ENCODE measurements at regions not wholly inside any gene's neighbourhood (a gene's known extent, or its start where the extent isn't known, plus 50 kb on each side); places are given as distances from the start of the nearest gene placed in this dataset.

DNA sequence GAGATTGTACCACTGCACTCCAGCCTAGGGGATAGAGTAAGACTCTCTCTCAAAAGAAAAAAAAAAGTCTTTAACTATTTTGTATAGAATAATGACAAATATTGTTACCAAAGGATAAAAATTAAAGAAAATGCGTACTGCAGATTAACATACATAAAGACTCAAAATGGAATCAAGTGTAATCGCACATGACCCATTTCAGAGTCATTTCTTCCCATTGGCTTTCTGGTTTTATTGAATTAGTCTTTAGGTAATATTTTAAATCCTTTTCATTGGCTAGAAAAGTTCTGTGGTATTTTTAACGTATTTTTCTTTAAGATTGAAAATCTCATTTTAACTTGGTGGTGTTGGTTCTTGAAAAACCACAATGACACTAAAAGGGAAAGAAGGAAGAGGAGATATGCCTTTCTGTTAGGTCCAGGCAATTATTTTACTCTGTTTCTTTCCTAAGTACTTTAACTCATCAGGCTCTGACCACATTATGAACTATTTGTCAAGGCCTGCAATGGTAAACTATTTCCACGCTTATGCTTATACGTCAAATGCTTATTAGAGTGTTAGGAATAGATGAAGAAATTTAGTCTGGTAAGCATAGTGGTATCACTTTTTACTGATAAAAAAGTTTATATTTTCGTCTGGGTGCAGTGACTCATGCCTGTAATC lies 52.3 kb downstream of the PLEKHG1 start:
- Mint-ChIP-seq H3K9me3 (no peaks in the 10 kb centered on the region), H3K4me1 (no peaks in the 10 kb centered on the region), H3K4me3 (peak overlapping the region; percentile 37), H3K27ac (peak overlapping the region; percentile 58), H3K36me3 (peaks cover 7% of the 10 kb centered on the region)
- ATAC-seq: peak; percentile 70
- DNase-seq (ENCODE audit: low spot score in 2 of 2): no peak

DNA sequence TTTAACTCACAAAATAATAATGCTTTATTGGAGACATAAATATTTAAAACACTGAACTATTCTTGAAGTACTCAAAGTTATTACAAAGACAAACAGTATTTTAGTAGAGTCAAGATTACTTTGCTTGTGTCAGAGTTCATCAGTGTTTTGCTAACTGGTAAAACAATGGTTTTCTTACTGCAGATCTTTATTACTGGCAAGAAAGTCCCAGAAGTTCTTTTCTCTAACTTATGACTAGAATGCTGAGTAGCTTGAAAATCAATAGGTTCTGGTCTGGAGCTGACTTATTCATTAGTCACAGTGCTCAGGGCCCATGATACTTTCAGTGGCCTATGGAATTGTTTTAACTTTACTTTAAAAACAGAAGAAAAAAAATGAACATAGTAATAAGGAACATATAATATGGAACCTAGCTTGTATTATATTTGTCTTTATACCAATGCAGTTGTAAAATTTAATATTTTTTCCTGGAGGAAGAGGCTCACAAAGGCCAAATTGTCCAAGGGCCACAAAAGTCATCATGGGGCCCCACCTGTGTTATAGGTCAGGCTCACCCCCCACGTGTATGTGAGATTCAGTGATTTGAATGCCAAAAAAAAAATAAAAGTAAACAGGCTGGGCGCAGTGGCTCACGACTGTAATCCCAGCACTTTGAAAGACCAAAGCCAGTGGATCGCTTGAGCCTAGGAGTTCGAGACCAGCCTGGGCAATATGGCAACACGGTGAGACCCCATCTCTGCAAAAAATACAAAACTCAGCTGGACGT lies 53.3 kb downstream of the PLEKHG1 start:
- Mint-ChIP-seq H3K9me3 (no peaks in the 10 kb centered on the region), H3K36me3 (peaks cover 7% of the 10 kb centered on the region), H3K4me1 (no peaks in the 10 kb centered on the region), H3K4me3 (peak overlapping the region; percentile 37), H3K27ac (no peak overlapping the region)
- ATAC-seq (peak; percentile 88), DNase-seq (ENCODE audit: low spot score in 2 of 2) (no peak)

DNA sequence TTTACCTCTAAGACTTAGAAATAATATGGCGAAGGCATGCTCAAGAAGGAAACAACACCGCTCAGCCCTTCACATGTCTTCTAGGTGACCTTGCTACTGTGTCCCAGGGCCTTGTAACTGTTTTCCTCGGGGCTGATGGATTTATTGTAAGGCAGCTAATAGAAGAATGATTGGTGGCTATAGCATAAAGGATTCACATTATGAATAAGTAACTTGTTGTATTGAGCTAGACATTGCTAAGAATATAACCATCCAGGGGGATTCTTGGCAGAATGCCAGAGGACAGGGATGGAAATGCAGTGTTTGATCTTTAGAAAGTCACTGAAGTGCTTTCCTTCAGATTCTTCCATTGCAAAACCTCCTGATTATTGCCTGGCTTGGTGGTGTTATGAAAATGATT lies 54.9 kb downstream of the PLEKHG1 start:
- Mint-ChIP-seq H3K27ac (no peak overlapping the region), H3K4me3 (no peak overlapping the region), H3K4me1 (no peaks in the 10 kb centered on the region), H3K9me3 (no peaks in the 10 kb centered on the region), H3K36me3 (peaks cover 7% of the 10 kb centered on the region)
- ATAC-seq (no peak), DNase-seq (ENCODE audit: low spot score in 2 of 2) (no peak)

DNA sequence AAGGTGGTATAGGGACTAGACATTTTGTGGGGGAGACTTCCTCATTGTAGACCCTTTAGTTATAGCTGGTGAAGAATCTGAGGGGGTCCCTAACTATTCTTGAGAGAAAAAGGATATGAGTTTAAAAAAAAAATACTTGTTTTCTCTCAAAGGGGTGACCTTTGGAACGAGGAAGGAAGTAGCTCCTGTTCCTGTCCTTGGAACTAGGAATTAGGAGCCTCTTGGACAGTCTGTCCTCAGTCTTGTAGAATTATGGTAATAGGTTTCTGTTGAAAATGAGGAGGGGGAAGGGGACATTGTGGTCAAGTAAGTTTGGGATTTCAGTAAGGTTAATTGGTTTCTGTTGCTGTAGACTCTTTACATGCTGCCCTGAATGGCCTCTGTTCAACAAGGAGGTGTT lies 56.5 kb downstream of the PLEKHG1 start:
- DNase-seq (ENCODE audit: low spot score in 2 of 2): no peak
- no peaks in the 10 kb centered on the region for H3K4me1 Mint-ChIP-seq
- no peak overlapping the region for H3K4me3 Mint-ChIP-seq
- no peak overlapping the region for H3K27ac Mint-ChIP-seq
- no peaks in the 10 kb centered on the region for H3K9me3 Mint-ChIP-seq
- peaks cover 7% of the 10 kb centered on the region for H3K36me3 Mint-ChIP-seq
- ATAC-seq: no peak

DNA sequence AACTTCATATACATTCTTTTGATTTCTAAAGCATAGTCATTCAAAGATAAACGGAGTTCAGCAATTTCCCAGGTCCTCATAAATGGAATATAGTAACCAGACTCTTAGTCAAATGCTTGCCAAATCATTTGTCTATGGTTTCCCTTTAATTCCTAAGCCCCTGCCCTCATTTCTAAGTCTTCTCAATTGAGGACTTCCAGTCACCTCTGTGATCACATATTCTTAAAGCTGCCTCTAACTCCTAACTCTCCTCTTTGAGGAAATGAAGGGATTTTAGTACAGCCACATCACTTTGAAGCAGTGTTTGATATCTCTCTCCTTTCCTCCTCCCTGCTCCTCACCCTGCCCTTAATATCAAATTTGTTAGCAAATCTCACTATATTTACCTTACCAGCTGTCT lies 58.7 kb downstream of the PLEKHG1 start:
- no peaks in the 10 kb centered on the region for H3K9me3 Mint-ChIP-seq
- ATAC-seq (no peak), DNase-seq (ENCODE audit: low spot score in 2 of 2) (no peak)
- no peaks in the 10 kb centered on the region for H3K36me3 Mint-ChIP-seq
- H3K27ac Mint-ChIP-seq: no peak overlapping the region
- no peaks in the 10 kb centered on the region for H3K4me1 Mint-ChIP-seq
- H3K4me3 Mint-ChIP-seq: no peak overlapping the region

DNA sequence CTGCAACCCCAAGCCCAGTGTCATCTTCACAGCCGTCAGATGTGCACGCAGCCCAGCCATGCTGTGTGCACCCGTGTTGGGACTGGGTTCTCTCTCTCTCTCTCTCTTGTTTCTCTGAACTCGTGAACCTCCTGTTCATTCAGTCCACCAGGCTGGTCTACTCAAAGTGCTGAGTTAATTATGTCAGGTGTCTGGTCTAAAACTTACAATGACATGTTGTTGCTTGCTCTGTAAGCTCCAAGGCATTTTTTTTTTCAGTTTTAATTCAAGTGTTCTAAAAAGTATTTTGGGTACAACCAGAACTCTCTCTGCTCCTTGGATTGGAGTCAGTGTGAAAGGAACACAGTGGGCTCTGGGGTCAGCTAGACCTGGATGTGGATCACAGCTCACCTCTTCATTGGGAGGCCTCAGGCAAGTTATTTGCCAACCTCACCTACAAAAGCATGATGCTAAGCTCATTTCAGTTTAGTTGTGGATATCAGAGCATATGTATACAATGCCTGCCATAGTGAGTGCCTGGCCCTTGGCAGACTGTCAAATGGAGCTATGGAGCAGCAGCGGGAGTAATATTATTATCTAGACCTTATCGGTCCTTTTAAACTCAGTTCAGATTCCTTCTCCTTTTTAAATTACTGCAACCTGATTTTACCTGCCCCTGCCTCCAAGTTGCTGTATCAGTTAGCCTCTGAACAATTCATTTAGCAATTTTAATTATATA lies 59.5 kb downstream of the PLEKHG1 start:
- H3K9me3 Mint-ChIP-seq: no peaks in the 10 kb centered on the region
- no peak for ATAC-seq
- no peaks in the 10 kb centered on the region for H3K36me3 Mint-ChIP-seq
- H3K4me3 Mint-ChIP-seq: no peak overlapping the region
- DNase-seq (ENCODE audit: low spot score in 2 of 2): no peak
- no peaks in the 10 kb centered on the region for H3K4me1 Mint-ChIP-seq
- no peak overlapping the region for H3K27ac Mint-ChIP-seq

DNA sequence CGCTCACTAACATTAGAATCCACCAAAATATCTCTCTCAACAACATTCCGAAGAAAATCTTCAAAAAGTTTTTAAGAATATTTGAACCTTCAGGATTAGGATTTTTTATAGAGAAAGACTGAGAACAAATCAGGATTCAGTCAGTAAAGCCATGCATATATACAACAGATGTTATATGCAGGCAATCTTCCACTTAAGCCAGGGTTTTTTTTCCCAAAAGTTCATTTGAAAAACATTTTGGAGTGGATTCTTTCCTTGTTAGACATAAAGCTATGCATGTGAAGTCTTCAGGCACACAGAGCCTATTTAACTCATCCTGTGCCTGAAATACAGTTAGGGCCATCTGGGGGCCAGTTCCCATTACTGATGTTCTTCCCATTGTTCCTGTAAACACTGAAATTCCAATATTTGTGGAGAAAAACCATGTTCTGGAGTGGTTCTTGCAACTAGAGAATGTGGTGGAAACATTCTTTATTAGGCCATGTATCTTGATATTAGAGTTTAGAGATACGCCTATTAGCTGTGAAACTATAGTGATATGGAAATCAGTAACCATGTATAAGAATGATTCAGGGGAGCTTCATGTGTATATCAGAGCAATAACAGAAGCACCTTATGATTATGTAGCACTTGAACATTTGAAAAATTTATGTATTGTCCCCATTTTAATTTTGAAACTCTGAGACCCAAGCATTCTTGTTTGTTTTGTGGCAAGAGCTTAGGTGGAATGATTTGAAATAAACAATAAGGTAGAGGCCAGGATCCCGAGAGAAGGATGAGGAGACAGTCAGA lies 61.7 kb downstream of the PLEKHG1 start:
- Mint-ChIP-seq H3K36me3 (no peaks in the 10 kb centered on the region), H3K9me3 (no peaks in the 10 kb centered on the region), H3K27ac (no peak overlapping the region), H3K4me3 (no peak overlapping the region), H3K4me1 (no peaks in the 10 kb centered on the region)
- peak; percentile 60 for ATAC-seq
- no peak for DNase-seq (ENCODE audit: low spot score in 2 of 2)

DNA sequence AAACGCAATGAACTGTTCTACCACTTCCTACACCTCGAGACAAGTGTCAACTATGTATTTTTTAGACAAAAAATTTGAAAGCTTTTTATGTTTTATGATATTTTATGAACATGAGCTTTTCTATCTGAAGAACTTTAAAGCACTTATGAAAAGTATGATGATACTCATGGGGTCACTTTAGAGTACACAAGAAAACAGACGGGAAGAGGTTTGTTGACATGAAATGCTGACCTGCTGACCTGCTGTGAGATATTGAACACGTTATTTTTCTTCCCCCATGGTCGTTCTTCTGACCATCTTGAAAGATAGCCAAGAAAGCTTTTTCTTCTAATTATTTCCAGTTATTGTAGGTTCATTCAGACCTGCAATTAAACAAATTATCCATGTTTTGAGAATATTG lies 63.1 kb downstream of the PLEKHG1 start:
- H3K4me1 Mint-ChIP-seq: peaks cover 4% of the 10 kb centered on the region
- DNase-seq (ENCODE audit: low spot score in 2 of 2) (no peak), ATAC-seq (no peak)
- no peaks in the 10 kb centered on the region for H3K9me3 Mint-ChIP-seq
- H3K36me3 Mint-ChIP-seq: no peaks in the 10 kb centered on the region
- no peak overlapping the region for H3K4me3 Mint-ChIP-seq
- H3K27ac Mint-ChIP-seq: no peak overlapping the region

DNA sequence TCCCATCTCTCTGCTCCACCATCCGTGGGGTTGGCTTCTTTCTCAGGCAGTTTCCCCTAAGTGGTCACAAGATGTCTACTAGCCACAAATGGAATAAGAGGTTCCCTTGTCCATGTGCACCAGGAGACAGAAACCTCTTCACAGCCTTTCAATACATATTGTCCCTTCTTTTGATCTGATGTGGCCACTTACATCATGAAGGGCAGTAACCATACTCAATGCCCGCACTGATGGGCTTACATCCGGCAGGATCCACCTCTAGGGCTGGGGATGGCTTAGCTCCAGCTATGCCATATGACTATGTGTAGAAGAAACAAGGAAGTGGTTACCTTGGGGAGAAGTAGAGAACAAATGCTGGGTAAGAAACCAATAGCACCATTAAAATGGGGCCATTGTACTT lies 64.4 kb downstream of the PLEKHG1 start:
- ATAC-seq (no peak), DNase-seq (ENCODE audit: low spot score in 2 of 2) (no peak)
- Mint-ChIP-seq H3K4me3 (no peak overlapping the region), H3K36me3 (no peaks in the 10 kb centered on the region), H3K4me1 (peaks cover 5% of the 10 kb centered on the region), H3K9me3 (no peaks in the 10 kb centered on the region), H3K27ac (no peak overlapping the region)

DNA sequence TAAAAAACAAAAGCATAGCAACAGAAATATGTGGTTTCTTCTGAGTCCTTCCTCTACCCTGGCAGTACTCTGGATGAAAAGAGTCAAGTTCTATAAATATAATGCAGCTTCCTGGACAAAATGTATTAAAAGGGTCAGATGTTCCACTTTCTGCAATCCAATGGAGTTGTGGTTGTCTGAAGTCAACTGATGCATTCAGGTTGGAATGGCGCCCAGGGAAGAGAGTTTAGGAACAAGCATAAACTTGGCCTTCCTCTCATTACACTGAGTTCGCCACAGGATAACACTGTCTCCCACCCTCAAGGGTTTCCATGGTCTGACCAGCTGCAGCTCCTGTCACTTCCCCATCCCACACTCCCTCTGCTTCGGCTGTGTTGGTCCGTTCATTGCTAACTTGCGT lies 66.4 kb downstream of the PLEKHG1 start:
- Mint-ChIP-seq H3K9me3 (no peaks in the 10 kb centered on the region), H3K36me3 (no peaks in the 10 kb centered on the region), H3K27ac (no peak overlapping the region), H3K4me3 (no peak overlapping the region), H3K4me1 (peaks cover 5% of the 10 kb centered on the region)
- ATAC-seq (no peak), DNase-seq (ENCODE audit: low spot score in 2 of 2) (no peak)

DNA sequence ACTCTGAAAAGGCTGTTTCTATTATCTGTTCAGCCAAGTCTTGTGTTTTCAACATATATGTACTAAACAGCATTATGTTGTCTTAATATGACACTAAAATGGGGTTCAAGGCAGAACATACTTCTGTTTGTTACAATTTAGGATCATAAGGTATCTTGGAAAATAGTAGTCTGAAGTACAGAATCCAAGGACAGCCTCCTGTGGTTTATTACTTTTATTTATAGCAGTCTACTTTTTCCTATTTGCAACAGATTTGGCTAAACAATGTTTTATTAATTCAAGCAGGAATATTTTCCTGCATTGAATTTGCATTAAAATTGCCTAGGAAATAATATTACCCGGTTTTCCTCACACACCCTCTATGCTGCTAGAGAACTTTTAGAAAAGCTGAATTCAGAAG lies 67.7 kb downstream of the PLEKHG1 start:
- H3K36me3 Mint-ChIP-seq: no peaks in the 10 kb centered on the region
- peaks cover 5% of the 10 kb centered on the region for H3K4me1 Mint-ChIP-seq
- no peak overlapping the region for H3K4me3 Mint-ChIP-seq
- no peak overlapping the region for H3K27ac Mint-ChIP-seq
- ATAC-seq: no peak
- no peaks in the 10 kb centered on the region for H3K9me3 Mint-ChIP-seq
- DNase-seq (ENCODE audit: low spot score in 2 of 2): no peak

DNA sequence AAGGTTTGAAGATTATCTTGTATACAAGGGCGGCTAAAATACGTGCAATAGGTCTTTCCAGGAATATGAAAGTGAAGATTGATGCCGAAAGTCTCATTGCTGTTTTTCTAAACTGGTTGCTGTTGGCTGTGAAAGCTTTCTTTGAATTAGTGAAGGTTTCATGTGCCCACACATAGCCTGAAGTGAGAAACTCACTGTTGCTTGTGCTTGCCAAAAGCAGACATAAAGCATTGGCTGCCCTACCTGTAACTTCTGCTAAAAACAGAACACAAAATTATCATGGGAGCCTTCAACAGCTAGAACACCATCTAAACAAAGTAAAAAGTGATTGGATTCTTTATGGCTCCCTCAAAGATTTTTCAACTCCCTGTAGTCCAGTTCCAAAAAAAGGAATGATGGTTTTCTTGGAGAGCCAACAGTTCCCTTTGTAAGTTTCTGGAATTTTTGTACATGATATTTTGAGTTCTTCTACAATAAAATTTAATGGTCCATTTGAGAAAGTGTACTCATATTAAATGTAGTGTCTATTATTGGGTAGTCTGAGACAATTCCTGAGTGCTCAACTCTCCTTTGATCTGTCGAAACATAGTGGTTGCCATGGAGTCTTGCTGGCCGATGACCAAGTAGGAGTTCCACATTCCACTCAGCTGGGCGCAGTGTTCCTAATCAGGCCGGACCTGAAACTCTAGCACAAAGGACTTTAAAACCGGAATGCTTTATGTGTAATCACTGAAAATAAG lies 68.5 kb downstream of the PLEKHG1 start:
- DNase-seq (ENCODE audit: low spot score in 2 of 2) (no peak), ATAC-seq (peak; percentile 51)
- peaks cover 5% of the 10 kb centered on the region for H3K4me1 Mint-ChIP-seq
- H3K36me3 Mint-ChIP-seq: no peaks in the 10 kb centered on the region
- H3K4me3 Mint-ChIP-seq: no peak overlapping the region
- H3K9me3 Mint-ChIP-seq: no peaks in the 10 kb centered on the region
- H3K27ac Mint-ChIP-seq: no peak overlapping the region

DNA sequence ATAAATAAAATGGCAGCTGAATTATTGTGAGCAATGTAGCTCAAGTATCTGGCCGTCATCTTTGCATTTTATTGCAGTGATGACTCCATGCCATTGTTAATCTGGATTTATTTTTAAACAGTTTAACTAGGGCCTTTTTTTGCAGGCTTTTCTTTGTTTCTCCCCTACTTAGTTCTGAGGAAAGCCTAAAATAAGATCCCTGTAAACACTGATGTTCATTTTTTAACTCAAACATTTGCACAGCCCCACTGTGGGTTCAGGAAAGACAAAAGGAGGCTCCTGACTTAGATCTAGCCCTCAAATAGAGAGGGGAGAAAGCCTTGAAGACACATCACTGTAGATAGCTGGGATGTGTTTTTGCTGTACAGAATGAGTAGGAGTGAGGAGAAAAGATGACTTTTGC lies 69.2 kb downstream of the PLEKHG1 start:
- no peaks in the 10 kb centered on the region for H3K36me3 Mint-ChIP-seq
- DNase-seq (ENCODE audit: low spot score in 2 of 2) (no peak), ATAC-seq (no peak)
- H3K4me1 Mint-ChIP-seq: peaks cover 5% of the 10 kb centered on the region
- H3K27ac Mint-ChIP-seq: no peak overlapping the region
- H3K4me3 Mint-ChIP-seq: no peak overlapping the region
- H3K9me3 Mint-ChIP-seq: no peaks in the 10 kb centered on the region

DNA sequence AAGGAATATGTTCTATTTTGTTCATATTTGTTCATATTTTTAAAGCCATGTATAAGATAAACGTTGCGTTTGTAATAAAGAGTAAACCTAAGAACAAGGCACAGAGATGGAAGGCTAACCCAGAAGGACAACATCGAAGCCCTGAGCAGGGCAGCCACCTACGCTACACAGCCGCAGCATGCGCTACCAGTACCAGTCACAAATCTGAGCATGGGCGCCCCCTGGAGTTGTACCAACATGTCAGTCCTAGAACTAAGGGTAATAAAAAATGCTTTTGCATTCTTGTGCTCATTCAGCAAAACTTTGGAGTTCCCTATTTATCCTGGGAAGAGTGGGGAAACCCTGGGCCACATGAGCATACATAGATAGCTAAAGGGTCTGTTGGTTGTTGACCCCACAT lies 70.6 kb downstream of the PLEKHG1 start:
- no peaks in the 10 kb centered on the region for H3K9me3 Mint-ChIP-seq
- H3K36me3 Mint-ChIP-seq: no peaks in the 10 kb centered on the region
- H3K27ac Mint-ChIP-seq: no peak overlapping the region
- DNase-seq (ENCODE audit: low spot score in 2 of 2) (no peak), ATAC-seq (no peak)
- H3K4me3 Mint-ChIP-seq: no peak overlapping the region
- peaks cover 5% of the 10 kb centered on the region for H3K4me1 Mint-ChIP-seq

DNA sequence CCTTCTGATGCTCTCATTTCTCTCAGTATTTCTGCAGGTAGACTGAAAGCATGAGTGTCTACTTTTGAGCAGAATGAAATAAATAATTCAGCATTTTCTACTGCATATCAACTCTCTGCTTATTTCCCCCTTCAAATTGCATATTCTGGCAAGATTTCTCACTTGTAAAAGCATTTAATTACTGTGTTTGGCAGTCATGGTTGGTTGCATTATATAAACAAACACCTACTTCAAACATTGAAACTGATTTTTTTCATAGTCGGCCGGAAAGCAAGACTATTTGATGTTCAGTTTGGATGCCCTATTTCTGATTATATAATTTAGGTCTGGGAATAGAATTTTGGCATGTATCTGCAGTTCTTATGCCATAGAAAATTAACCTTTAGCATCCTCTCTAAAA lies 73.1 kb downstream of the PLEKHG1 start:
- Mint-ChIP-seq H3K9me3 (no peaks in the 10 kb centered on the region), H3K36me3 (no peaks in the 10 kb centered on the region), H3K4me3 (no peak overlapping the region), H3K27ac (no peak overlapping the region), H3K4me1 (peaks cover under 1% of the 10 kb centered on the region)
- DNase-seq (ENCODE audit: low spot score in 2 of 2): no peak
- no peak for ATAC-seq
